SIG-M5 treated with dmso at 0.1 percent for 504 hours (cell line): ENCODE measurements at regions not wholly inside any gene's neighbourhood (a gene's known extent, or its start where the extent isn't known, plus 50 kb on each side); places are given as distances from the start of the nearest gene placed in this dataset.

Experiments used
- DNase-seq: peaks from one replicate; lab custom pipeline; 2025; ENCODE audit not compliant: unreplicated experiment; lab: John Stamatoyannopoulos, UW

GRCh38 chr10:10871352-10871751 is 146.3 kb upstream of the CELF2 start:
- no peak for DNase-seq

GRCh38 chr10:10872035-10872673 is 145.5 kb upstream of the CELF2 start:
- no peak for DNase-seq

- no peak for DNase-seq
Observed at GRCh38 chr10:10872764-10873163, 144.9 kb upstream of the CELF2 start.

GRCh38 chr10:10873289-10873688 is 144.4 kb upstream of the CELF2 start:
- DNase-seq = no peak

- no peak for DNase-seq
Observed at GRCh38 chr10:10873915-10874314, 143.8 kb upstream of the CELF2 start.

GRCh38 chr10:10878963-10879362 is 138.7 kb upstream of the CELF2 start:
- no peak for DNase-seq

GRCh38 chr10:10881117-10881813 is 136.4 kb upstream of the CELF2 start:
- no peak for DNase-seq

- DNase-seq = no peak
Observed at GRCh38 chr10:10883737-10884136, 133.9 kb upstream of the CELF2 start.

- DNase-seq = no peak
Observed at GRCh38 chr10:10886861-10887531, 130.7 kb upstream of the CELF2 start.

- DNase-seq = no peak
Observed at GRCh38 chr10:10891124-10892082, 126.3 kb upstream of the CELF2 start.

- no peak for DNase-seq
Observed at GRCh38 chr10:10892290-10892875, 125.3 kb upstream of the CELF2 start.

GRCh38 chr10:10897400-10897799 is 120.3 kb upstream of the CELF2 start:
- DNase-seq = no peak

- no peak for DNase-seq
Observed at GRCh38 chr10:10901906-10902305, 115.8 kb upstream of the CELF2 start.

GRCh38 chr10:10902951-10903350 is 114.7 kb upstream of the CELF2 start:
- no peak for DNase-seq

- no peak for DNase-seq
Observed at GRCh38 chr10:10903620-10904019, 114.1 kb upstream of the CELF2 start.

GRCh38 chr10:10910634-10911033 is 107.0 kb upstream of the CELF2 start:
- no peak for DNase-seq

GRCh38 chr10:10911035-10911434 is 106.6 kb upstream of the CELF2 start:
- no peak for DNase-seq

GRCh38 chr10:10911471-10911921 is 106.2 kb upstream of the CELF2 start:
- DNase-seq = peak; percentile 8

- DNase-seq = no peak
Observed at GRCh38 chr10:10914144-10914543, 103.5 kb upstream of the CELF2 start.

- DNase-seq = no peak
Observed at GRCh38 chr10:10915215-10915614, 102.5 kb upstream of the CELF2 start.

GRCh38 chr10:10917031-10917430 is 100.6 kb upstream of the CELF2 start:
- DNase-seq = no peak
